COLO668 (cell line): ENCODE measurements at regions not wholly inside any gene's neighbourhood (a gene's known extent, or its start where the extent isn't known, plus 50 kb on each side); places are given as distances from the start of the nearest gene placed in this dataset.
A peak's percentile ranks its signal among the peaks of the same experiment; 100 is the strongest.
"Not testable (repeated sequence)": the region's sequence is repeated elsewhere in the genome, so short reads cannot be mapped to it uniquely, and the experiment has no call there.

Experiments used
- DNase-seq: peaks from one replicate; lab custom pipeline; 2025; ENCODE audit not compliant: unreplicated experiment; lab: John Stamatoyannopoulos, UW

DNA sequence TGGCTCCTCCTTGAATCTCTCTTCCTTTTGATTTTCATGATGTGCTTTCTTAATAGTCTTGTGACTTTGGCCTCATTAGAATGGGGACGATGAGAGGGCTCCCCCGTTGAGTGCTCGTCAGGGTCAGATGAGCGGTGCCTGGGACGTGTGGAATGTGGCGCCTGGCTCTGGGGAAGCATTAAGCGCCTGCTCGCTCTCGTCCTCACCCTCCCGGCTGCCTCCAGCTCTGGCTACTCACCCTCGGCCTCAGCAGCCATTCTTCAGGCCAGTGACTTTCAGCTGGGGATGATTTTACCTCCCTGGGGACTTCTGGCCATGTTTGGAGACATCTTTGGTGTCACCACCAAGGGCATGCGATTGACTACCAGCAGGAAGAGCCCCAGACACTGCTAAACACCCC, 69.7 kb downstream of the RPS6KA4 start:
- DNase-seq, result no peak

DNA sequence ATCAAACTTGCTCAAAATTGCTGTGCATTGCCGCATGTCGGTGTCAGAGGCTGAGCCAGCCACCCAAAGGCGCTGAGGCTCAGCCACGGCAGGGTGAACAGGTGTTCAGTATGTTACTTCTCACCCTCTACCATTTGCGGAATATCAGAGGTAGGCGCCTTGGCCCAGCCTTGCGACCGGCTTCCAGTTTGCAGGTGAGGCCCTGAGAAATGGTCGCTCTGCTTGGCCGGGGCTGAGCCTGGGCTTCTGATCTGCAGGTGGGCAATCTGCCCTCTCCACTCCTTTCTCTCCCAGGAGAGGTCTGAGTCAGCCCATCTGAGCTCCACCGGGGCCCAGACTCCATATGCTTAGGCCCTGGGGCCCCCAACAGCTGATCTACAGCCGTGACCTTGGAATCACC, 71.0 kb downstream of the RPS6KA4 start:
- DNase-seq, result no peak

DNA sequence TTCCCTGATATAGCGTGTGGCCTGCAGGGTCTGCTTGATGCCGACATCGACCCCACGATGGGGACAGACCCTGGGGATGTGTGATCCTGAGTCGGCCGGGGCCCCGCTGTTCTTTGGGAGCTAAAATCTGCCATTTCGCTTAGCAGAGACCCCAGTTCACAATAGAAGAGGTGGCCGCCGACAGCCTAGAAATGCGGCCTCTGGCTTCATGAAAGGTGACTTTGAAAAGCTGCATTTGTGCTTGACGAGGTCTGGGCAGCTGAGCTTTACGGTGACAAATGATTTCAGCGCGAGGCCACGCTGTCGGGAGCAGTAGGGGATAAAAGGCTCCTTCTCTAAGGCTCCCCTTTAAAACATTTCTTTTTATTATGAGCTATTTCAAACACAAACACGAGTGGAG, 71.7 kb downstream of the RPS6KA4 start:
- DNase-seq, result no peak

DNA sequence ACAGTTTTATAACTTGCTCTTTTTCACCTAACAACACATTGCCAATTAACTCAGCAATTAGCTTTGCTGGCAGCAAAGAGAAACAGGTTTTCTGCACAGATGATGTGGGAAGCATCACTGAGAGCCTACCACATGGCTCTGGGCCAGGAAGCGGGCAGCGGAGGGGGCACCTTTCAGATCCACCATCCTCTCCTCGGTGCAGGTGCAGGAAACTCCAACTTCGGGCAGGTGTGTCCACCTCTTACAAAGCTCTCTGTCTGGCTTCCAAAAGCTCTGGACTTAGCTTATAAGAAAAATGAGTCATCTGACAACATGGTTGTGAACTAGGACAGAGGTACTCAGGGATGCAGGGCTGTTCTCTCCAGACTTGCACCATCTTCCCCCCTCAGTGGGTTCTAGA, 77.0 kb downstream of the RPS6KA4 start:
- DNase-seq, result no peak

DNA sequence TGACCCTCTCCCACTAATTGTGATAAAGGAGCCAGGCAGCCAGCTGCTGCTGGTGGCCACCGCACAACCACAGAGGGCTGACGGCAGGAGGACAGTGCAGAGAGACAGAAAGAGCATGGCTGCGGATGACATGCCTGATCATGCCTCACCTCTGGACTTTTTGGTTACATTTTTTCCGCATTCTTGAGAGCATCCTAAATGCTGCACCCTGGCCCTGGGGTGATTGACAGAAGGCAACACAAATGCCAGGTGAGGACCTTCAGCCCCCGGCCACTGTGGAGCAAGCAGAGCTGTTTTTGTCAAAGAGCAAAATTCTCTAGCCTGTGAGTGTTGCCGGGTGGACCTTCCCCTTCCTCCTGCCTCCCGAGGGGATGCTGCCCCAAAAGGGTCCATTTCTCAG, 78.5 kb downstream of the RPS6KA4 start:
- no peak for DNase-seq

DNA sequence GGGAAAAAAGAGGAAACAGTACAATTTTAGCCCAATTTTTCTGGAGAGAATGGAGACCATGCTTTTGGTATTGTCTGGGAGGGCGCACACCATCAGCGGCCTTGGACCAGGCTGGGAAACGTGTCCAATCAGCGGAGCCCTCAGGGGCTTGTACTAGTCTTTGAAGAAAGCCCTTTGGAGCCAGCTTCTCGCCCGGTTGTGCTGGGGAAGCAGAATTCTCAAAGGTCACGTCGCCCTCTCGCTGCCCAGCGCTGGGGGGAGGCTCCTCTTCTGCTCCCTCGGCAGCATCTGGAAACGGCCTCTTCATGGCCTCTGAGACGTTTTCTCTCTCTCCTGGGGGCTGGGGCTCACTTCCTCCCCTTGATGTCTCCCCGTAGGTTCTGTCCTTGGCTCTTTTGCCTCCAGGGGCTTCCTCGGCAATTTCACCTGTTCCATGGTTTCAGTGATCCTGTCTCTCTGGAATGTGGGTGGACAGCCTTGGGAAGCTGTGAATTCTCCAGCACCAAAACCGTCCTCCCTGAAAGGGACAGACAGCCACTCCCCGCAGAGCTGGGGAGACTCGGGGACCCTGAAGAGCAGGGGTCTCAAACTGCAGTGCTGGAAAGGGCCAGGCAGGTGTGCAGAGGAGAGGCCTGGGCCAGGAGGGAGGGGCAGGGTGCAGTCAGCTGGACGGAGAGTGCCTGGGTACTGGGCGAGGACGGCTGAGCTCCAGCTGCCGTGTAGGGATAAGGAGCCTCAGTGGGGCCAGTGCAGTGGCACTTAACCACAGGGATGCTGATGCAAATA, 80.2 kb downstream of the RPS6KA4 start:
- DNase-seq, result no peak

DNA sequence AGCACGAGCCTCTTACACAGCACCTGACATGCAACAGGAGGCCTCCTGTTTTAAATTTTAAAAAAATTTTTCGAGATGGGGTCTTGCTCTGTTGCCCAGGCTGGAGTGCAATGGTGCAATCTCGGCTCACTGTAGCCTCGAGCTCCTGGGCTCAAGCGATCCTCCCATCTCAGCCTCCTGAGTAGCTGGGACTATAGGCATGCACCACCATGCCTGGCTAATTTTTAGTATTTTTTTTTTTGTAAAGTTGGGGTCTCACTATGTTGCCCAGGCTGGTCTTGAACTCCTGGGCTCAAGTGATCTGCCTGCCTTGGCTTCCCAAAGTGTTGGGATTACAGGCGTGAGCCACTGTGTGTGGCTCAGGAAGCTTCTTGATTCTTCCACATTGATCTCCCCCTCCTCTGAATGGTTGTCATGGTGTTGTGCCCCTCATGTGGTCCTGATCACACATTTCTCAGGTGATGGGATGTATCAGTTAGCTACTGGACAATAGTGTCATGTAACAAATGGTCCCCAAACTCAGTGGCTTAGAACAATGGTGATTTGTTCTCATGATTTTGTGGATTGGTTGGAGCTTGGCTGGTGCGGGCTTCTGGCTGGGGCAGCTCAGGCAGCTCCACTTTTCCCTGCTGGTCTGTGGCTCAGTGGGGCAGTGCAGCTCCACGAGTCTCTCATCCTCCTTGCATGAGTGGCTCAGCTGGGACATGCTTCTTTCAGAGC, 81.0 kb downstream of the RPS6KA4 start:
- DNase-seq, result not testable (repeated sequence)

DNA sequence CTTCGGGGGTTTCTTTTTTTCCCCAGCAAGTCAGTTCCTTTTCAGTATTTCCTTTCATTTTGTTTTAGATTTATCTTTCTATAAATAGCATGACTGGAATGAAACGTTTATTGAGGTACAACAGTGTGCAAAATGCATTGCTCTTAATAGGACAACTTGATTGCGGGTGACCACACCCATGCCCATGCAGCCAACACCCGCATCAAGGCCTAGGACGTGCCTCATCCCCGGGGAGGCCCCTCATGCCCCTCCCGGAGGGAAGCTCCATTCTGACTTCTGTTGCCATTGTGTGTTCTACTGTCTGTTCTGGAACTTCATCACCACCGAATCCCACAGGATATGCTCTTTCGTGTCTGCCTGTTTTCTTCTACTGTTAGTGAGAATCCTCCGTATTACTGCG, 82.2 kb downstream of the RPS6KA4 start:
- DNase-seq, result no peak

DNA sequence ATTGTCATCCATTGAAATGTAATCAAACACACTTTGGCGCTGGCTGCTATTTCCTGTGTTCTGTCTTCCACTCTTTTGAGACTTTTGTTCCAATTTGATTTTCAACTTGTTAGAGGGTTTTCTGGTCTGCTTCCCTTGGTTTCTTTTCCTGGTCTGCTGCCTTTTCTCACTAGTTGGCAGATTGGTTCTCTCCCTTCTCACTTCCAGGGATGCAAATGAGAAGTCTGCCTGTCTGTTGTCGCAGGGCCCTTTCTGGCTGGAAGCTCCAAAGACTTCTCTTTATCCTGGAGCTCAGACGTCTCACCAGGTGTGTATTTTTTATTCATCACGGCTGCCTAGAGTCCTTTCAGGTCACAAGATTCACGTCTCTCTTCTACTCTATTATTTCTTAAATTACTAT, 84.0 kb downstream of the RPS6KA4 start:
- no peak for DNase-seq

DNA sequence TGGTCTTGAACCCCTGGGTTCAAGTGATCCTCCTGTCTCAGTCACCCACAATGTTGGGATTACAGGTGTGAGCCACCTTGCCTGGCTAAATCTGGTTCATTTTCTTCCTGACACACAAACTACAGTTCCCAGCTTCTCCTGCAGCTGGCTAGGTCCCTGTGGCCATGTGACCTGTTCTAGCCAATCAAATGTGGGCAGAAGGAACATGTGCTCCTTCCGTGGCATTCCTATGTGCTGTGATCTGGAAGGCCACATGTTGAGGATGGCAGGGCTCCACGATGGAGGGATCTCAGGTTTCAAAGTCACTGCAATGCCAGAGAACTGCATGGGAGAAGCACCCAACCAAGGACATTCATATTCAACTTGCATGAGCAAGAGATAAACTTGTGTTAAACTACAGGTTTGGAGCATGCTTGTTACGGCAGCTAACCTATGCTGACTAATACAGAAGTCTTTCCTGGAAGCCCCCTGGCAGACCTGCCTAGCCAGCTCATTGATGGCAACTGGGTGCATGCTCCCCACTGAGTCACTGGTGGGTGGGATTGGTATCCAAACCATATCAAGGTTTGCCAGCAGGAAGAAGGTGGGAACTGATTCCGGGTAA, 86.0 kb downstream of the RPS6KA4 start:
- DNase-seq, result no peak

DNA sequence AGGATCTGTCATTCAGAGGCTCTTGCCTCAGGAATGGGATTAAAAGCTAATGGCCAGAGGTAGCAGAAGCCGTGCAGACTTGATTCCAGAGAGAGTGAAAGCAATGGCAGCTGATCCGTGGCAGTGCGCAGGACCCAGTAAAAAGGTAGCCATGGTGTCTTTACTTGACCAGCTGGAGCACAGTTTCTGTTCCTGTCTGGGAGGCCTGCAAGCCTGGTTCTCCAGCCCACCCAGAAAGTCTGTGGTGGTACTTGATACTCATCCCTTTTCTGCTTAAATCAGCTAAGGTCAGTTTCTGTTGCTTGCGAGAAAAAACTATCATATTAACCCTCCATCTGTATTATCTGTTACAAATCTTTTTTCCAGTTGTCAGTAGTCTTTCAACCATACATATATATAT, 86.7 kb downstream of the RPS6KA4 start:
- no peak for DNase-seq

DNA sequence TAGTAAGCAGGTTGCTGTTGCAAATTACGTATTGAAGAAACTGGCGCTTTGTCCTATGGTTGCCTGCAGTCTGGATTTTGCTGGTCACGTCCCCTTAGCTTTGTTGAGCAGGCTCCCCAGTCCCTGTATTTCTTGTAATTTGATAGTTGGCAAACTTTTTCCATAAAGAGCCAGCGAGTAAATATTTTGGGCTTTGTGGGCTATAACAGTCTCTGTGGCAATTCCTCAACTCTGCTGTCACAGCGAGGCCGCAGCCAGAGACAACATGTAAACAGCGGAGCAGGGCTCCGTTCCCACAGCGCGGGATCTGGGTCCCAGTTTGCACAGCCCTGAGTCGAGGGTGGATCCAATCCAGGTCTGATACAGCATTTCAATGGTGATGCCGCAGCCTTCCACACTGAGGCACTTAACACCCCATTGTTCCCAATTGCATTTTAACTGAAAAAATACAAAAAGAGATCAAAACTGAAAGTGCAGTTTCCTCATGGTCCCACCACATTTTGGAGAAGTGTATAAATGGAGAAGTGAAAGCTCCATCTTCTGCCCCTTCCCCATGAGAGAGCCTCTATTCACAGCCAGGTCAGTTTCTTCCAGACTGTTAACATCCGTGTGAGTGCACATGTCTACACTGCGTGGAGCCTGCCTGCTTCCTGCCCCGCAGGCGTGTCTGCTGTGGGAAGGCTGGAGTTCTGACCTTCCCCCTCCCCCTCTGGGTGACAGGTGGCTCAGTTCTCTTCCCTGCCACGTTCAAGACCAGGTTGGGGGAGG, 89.1 kb downstream of the RPS6KA4 start:
- peak; percentile 10 for DNase-seq

DNA sequence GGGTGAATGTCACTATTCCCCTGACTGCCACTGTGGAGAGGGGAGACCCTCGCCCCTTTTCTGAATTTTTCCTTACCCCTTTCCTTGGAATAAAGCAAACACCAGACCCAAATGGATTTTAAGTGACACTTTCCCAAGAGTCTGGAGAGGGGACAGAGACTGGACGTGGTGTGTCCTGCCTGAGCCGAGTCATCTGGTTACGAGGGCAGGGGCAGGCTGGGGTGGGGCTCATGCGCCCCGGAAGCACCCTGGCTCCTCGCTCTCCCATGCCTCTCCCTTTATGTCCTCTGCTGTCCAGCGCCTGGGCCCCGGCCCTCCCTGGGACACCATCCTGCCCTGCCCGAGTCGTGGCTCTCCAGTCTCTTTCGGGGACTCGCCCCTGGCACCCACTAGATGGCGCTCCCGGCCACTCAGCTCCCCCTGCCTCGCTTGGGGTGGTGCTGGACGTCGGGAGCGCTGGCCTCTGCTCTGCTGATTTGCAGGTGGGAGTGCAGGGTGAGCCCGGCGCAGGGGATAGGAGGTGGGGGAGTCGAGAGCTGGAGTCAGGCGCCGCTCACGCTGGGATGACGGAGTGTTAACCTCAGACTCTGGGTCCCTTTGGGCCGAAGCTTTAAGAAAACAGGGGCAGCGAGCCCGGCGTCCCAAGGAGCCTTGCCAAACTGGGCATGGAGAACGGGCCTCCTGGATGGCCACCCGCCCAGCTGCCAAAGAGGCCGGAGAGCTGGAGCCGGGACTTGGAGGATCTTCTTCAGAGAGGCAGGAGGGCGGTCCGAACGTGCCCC, 89.8 kb downstream of the RPS6KA4 start:
- peak; percentile 52 for DNase-seq

DNA sequence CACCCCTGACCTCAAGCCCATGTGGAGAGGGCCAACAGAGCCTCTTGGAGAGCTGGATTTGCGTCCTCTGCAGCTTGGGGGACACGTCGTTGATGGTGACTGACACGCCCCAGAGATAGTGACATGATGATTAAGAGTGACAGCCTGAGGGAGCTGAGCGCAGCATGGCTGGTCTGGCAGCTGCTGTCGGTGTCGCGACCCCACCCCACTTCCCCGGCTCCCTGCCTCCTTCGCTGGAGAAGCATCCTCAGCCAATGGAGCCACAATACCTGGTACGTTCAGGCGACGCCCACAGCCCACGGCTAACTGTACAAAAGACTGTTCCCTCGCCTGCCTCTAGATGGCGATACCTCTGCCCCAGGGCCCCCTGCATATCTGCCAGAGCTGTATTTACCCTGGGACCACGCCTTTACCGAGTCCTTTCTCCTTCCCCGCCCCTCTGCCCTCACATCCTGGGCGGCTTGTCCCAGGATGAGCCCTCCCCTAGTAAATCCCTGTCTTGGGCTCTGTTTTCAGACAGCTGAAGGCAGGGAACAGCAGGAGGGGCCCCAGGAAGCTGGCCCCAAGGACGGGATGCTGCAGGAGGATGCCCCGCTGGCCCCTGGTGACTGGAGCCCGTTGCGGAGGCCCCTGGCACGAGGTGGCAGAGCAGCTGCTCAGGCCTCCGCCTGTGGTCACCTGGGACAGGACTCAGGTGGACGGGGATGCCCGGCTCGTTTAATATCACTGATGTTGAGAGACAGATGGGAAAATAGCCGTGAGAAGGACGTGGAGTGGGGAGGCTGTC, 90.6 kb downstream of the RPS6KA4 start:
- DNase-seq, result peak; percentile 54

DNA sequence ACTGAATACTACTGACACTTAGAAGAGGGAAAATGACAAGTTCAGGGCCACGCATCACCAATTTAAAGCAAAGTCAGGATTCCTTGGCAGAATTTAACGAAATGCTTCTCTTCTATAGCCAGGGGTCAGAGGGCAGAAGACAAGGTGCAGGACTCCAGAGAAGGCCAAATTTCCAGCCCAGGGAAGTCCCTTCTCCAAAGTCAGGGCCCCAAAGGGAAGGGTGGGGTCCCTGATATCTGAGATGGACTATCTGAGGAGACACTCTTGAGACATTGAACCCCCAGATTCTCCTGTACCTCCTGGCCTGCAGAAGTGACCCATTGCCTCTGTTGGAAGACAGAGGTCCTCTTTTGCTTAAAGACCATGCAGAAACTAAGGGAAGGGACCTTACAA, 91.2 kb downstream of the RPS6KA4 start:
- DNase-seq, result no peak

DNA sequence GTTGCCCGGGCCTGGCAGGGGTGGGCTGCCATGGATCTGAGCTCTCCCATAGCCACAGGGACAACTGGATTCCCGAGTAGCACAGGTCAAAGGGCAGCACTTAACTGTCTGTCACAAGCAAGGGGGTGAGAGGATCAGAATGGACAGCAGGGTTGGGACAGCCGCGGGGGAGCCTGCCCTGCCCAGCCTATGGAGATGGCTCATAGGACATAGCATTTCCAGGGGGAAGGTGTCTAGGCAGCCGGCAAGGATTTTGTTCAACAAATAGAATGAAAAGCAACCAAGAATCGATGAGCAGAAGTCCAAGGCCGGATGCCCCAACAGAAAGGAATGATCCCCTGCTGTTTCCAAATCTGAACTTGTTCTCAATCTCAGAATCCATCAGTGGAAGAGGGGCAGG, 92.9 kb downstream of the RPS6KA4 start:
- no peak for DNase-seq

DNA sequence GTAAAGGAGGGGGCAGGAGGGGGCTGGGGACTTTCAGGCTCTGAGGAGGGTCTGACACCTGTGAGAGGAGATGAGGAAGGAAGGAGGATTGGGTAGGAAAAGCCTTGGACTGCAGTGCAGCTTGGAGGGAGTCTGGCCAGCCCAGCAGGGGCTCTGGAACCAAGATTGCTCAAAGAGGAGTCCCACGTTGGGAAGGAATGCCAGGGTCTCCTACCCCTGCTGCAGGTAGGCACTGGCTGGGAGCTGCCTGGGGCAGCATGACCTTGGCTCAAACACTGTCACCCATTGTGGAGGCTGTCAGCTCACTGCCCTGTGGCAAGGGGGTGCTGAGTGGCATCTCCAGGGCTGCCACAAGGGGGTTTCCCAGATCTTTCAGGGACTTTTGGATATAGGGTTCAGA, 94.5 kb downstream of the RPS6KA4 start:
- DNase-seq, result no peak

DNA sequence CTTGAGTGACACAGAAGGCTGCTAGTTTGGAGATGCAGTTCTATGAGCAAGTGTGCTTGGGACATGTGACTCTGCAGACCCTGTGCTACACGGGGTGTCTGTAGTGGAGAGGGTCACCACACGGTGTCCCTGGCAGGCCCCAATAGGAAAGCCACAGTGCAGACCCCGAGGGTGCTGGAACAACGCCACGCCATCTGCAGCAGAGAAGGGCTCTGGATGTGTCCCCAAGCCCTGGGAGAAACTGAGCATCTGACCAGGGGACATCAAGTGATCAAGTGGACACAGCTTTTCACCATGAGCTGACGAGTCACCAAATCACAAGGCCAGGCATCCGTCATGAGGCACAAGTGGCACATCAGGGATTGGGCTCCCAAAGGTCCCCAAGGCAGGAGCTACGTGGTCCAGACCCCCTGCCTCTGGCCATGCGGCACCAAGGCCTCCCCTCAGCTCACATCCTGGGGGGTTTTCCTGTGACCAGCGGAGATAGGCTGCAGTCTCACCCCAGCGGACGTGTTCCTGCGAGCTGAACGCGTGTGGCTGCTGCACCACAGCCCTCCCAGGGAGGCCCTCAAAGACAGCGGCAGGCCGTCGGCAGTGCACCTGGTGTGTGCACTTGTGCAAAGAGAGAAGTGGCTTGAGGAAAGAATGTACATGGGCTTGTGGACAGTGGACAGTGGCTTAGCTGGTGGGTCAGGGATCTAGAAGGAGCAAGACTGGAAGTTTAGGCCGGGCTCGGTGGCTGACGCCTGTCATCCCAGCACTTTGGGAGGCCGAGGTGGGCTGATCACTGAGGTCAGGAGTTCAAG, 96.7 kb downstream of the RPS6KA4 start:
- DNase-seq, result no peak
